NT2/D1 (cell line): ENCODE measurements at regions not wholly inside any gene's neighbourhood (a gene's known extent, or its start where the extent isn't known, plus 50 kb on each side); places are given as distances from the start of the nearest gene placed in this dataset.

ENCODE experiments used
- YY1 ChIP-seq: IDR thresholded peaks from 2 replicates; pipeline ENCODE4 v1.6.1; 2011; ENCODE audit not compliant: insufficient read length, insufficient read depth
- ZNF274 ChIP-seq: IDR thresholded peaks from 2 replicates; pipeline ENCODE4 v1.6.1; 2011; ENCODE audit warnings: mild to moderate bottlenecking, low read depth, low read length

- TF ChIP-seq ZNF274 = no peak
- no peak for TF ChIP-seq YY1
Measured at GRCh38 chr10:100658269-100658668, 87.1 kb upstream of the PAX2 start.
